GM12891 (cell line): ENCODE measurements at regions not wholly inside any gene's neighbourhood (a gene's known extent, or its start where the extent isn't known, plus 50 kb on each side); places are given as distances from the start of the nearest gene placed in this dataset.
A peak's percentile ranks its signal among the peaks of the same experiment; 100 is the strongest.

Source experiments
- DNase-seq: peaks from one replicate; pipeline ENCODE4 v3.0.0; 2011; ENCODE audit warnings: low spot score; ENCODE audit not compliant: insufficient read length
- FAIRE-seq: peaks from 2 replicates; lab custom pipeline; 2011; peaks lifted over from hg19 to GRCh38; lab: Jason Lieb, UNC
- PAX5 ChIP-seq: IDR thresholded peaks from 2 replicates; pipeline ENCODE4 v1.6.1; 2011; ENCODE audit warnings: low read length, moderate library complexity, mild to moderate bottlenecking; ENCODE audit not compliant: insufficient read depth, severe bottlenecking
- POLR2A ChIP-seq: IDR thresholded peaks from 2 replicates; pipeline ENCODE4 v1.6.1; 2011; ENCODE audit warnings: low read depth, low read length, control low read depth
- POLR2AphosphoS5 ChIP-seq: IDR thresholded peaks from 2 replicates; pipeline ENCODE4 v1.6.1; 2011; ENCODE audit warnings: low read depth, low read length, control low read depth
- POU2F2 ChIP-seq: IDR thresholded peaks from 2 replicates; pipeline ENCODE4 v1.6.1; 2011; ENCODE audit warnings: low read depth, mild to moderate bottlenecking, control low read depth, low read length, moderate library complexity
- SPI1 ChIP-seq: IDR thresholded peaks from 2 replicates; pipeline ENCODE4 v1.6.1; 2011; ENCODE audit warnings: low read depth, low read length, control low read depth
- TAF1 ChIP-seq: IDR thresholded peaks from 2 replicates; pipeline ENCODE4 v1.6.1; 2011; ENCODE audit warnings: low read depth, low read length, control low read depth

DNA sequence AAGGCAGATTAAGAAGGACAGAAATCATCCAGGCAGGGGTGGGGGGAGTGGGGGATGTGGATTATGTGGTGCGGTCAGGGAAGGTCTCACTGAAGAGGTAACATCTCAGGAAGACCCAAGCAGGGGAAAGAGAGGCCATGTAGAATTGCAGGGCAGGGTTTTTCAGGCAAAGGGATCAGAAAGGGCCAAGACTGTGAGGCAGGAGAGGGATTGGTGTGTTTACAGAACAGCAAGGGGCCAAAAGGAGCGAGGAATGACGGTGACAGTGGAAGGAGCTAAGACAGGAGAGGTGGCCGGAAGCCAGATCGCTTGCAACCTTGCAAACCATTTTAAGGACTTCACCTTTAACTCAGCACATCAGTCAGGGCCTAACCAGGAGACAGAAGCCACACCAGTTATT lies 535.4 kb upstream of the JARID2 start:
- no peak for DNase-seq
- TF ChIP-seq POLR2A (no peak), POLR2AphosphoS5 (no peak), SPI1 (no peak), PAX5 (no peak), POU2F2 (no peak), TAF1 (no peak)
- FAIRE-seq: no peak

DNA sequence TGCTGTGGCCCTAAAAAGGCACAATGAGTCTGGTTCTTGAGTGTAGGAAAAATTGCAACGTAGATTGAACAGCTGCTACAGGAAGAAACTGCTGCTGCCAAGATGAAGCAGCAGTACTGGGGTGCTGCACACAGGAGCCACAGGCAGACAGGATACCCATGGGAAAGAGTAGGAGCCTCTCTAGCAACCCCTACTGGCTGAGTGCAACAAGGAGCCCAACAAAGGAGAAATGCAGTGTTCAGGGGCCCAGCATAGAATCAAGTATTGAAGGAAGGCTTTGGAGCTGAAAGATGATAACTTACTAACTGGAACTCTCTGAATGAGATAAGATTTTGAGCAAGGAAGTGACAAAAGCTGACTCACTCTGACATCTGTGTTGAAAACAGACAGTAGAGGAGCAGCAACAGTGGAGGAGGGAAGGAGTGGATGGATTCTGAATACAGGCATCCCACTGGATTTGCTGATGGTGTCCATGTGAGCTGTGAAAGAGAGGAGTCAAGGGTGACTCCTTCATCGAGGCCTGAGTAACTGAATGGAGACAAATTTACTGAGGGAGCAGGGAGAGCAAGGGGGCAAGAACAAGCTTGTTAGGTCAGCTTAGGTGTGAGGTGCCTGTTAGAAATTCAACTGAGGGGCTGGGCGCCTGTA lies 534.7 kb upstream of the JARID2 start:
- DNase-seq (no peak), FAIRE-seq (no peak)
- TF ChIP-seq POU2F2 (no peak), PAX5 (no peak), POLR2A (no peak), SPI1 (no peak), POLR2AphosphoS5 (no peak), TAF1 (no peak)

DNA sequence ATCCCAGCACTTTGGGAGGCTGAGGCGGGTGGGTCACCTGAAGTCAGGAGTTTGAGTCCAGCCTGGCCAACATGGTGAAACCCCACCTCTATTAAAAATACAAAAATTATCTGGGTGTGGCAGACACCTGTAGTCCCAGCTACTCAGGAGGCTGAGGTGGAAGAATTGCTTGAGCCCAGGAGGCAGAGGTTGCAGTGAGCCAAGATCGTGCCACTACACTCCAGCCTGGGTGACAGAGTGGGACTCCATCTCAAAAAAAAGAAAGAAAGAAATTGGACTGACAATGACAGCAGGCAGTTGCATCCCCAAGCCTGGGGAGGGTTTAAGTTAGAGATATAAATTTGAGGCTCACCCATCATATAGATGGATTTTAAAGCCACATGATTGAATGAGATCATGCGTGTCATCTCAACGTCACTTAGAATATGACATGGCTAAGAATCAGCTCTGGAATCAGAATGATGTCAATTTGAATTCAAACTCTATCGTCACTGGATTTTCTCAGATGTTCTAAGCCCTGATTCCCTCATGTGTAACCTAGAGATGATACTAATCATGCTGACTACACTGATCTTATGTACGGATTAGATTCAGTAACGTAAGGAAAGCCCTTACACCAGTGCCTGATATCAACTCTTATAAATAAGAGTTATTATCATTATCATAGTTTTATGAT lies 534.0 kb upstream of the JARID2 start:
- no peak for DNase-seq
- FAIRE-seq: no peak
- TF ChIP-seq TAF1 (no peak), POLR2A (no peak), PAX5 (no peak)

DNA sequence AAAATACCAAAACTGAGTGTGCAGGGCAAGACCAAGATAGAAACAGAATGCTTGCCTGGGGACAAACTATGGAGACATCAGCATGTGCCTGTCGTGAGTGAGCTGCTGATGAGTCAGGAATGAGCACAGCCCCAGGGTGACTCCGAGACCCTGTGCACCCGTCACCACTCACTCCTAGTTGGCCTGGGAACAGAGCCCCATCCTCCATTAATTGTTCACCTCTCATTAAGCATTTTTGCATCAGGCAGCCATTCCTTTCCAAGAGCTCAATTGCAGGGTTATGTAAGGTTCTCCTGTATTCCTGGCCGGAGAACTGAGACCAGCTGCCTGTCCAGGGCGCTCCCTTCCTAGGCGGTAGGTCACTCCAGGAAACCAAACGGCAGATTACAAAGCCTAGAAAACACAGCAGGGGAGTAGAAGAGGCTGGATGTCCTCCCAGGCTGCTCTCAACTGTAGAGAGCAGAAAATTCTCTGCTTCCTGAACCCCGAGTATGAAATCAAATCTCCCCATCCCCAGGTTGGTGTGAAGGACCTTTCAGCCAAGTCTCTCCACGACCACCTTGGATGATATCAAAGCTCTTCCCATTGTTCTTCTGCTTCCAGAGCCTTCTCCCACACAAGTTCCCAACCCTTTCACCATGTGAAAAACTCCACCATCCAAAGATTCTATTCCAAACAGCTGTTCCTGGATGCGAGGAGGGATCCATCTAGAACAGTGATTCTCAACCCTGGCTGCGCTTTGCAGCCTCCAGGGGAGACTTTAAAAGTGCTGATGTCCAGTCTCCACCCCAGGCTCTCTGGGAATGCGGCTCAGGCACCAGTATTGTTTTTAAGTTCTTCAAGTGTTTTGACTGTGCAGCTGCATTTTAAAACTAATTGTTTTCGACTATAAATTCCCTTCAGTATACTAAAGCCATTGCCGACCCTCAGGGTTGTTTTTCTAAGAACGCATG lies 532.6 kb upstream of the JARID2 start:
- TF ChIP-seq PAX5: no peak
- no peak for TF ChIP-seq POU2F2
- no peak for TF ChIP-seq POLR2AphosphoS5
- no peak for TF ChIP-seq SPI1
- no peak for TF ChIP-seq POLR2A
- no peak for TF ChIP-seq TAF1
- no peak for FAIRE-seq
- DNase-seq: no peak

DNA sequence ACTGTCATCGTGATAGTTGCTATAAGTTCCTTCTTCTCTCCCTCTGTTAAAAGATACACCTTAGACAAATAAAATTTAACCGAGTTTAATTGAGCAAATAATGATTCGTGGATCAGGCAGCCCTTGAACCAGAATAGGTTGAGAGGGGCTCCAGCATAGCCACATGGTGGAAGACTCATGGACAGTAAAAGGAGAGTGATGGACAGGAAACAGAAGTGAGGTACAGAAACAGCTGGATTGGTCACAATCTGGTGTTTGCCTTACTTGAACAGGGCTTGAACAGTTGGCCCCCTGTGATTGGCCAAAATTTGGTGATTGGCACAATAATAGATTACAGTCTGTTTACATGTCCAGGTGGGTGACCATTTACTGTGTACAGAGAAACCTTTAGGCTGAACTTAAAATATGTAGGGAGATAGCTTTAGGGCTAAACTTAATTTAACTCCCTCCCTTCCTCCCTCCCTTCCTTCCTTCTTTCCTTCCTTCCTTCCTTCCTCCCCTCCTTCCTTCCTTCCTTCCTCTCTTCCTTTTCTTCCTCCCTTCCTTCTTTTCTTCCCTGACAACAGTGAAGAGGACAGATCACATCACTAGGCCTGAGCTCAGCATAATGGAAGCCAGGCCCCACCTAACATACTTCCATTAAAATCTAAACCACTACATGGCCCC lies 531.8 kb upstream of the JARID2 start:
- TF ChIP-seq POLR2A: no peak
- no peak for TF ChIP-seq PAX5
- no peak for TF ChIP-seq SPI1
- TF ChIP-seq POU2F2: no peak
- no peak for TF ChIP-seq POLR2AphosphoS5
- no peak for TF ChIP-seq TAF1
- FAIRE-seq (no peak), DNase-seq (no peak)

DNA sequence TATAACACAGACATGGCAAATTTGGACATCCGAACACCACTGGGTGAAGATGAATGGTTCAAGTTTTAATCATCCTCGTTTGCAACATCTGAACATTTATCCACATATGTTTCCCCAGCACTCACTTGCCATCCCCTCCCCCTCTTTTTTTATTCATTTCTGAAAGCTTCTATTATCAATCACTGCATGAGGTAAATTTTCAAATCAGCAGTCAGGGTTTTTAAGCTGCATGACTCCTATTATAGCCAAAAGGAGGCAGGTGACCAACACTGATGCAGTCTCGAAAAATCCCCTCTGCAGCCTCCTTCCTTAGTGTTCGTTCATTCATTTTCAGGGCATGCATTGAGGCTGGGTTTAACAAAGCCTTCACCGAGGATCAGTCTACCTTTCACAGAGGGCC lies 530.8 kb upstream of the JARID2 start:
- DNase-seq: no peak
- TF ChIP-seq POU2F2: no peak
- TF ChIP-seq POLR2A: no peak
- TF ChIP-seq POLR2AphosphoS5: no peak
- TF ChIP-seq SPI1: no peak
- no peak for TF ChIP-seq TAF1
- no peak for TF ChIP-seq PAX5
- FAIRE-seq: no peak

DNA sequence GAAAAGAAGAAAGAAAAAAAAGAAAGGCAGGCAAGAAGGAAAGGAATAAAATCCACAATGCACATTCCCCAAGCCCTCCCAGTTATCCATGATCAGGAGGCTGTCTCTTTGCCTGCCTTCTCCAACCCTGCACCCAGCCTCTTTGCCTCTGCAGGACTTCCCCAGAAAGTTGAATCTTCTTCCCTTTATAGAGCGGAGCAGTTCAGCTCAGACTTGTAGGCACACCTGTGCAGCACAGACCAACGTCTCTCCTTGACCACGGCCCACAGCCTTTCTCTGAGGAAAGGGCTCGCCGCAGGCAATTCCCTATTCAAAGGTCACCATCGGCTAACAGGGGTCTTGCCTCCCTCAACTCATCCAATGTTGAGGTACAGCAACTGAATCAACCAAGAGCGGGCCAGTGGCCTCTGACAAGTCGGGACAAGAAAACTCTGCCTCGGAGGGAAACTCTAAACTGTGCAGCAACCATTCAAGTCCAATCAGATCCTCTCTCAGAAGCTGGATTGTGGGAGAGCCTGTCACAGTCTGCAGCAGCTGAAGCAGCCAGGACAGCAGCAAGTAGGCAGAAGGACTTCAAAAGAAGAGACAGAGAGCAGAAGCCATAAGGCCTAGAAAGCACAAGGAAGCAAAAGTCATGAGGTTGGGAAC lies 529.2 kb upstream of the JARID2 start:
- FAIRE-seq: no peak
- TF ChIP-seq PAX5 (no peak), POLR2A (no peak), TAF1 (no peak), POU2F2 (no peak), POLR2AphosphoS5 (no peak), SPI1 (no peak)
- DNase-seq: no peak

DNA sequence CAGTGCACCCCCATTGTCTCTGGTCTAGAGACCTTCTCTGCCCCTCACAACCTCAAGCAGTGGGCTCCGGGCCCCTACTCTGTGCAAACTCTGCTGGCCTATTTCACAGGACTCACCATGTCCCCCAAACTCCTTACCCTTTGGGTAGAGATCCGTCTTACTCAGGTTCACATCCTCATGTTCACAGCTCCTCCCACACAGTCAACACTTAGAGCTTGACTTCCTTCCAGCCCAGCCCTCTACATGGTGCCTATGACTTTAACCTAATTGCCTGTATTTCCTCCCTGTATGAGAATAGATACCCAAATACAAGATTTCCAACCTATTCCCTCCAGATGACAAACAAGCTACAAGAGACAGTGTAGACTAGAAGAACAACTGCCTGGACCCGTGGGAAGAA lies 528.6 kb upstream of the JARID2 start:
- FAIRE-seq: no peak

DNA sequence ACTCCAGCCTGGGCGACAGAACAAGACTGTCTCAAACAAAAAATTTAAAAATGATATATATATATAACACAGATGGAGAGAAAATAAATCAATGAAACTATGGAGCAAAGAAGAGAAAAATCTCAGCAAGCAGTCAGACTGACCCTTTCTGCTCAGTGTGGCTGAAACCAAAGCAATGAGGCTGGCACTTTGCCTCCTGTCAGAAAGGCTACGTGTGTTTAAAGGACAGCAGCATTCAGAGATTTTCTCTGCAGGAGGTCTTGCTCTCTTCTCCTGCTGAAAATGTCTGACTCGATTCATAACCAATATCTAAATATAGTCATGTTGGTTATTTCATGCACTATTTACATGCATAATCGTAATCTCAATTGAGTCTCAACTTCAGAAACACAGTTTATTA lies 527.0 kb upstream of the JARID2 start:
- DNase-seq: no peak
- TF ChIP-seq PAX5: no peak
- TF ChIP-seq SPI1: no peak
- no peak for TF ChIP-seq POLR2AphosphoS5
- no peak for TF ChIP-seq POLR2A
- no peak for TF ChIP-seq TAF1
- no peak for TF ChIP-seq POU2F2
- no peak for FAIRE-seq

More for the DNA sequence above, 528.6 kb upstream of the JARID2 start:
- TF ChIP-seq TAF1: no peak
- no peak for TF ChIP-seq POU2F2
- no peak for TF ChIP-seq POLR2AphosphoS5
- TF ChIP-seq SPI1: peak; percentile 43
- no peak for TF ChIP-seq PAX5
- no peak for DNase-seq
